ENCODE measurements at regions not wholly inside any gene's neighbourhood (a gene's known extent, or its start where the extent isn't known, plus 50 kb on each side); places are given as distances from the start of the nearest gene placed in this dataset.

DNA sequence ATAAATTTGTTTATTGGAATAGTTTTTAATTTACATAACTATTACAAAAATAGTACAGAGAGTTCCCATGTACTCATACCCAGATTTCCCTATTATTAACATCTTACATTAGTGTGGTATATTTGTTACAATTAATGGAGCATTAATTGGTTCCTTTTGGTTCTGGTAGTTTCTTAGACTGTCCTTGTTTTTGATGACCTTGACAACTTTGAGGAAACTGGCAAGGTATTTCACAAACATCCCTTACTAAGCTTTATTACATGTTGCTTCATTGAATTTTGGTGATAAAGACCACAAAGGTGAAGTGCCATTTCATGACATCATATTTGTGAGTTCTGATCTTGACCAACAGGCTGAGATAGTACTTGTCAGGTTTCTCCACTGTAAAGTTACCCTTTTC, 379.0 kb upstream of the GCFC2 start:
- no peak for TF ChIP-seq EZH2 (IDR thresholded peaks at IDR 0.05; ENCODE audit: low read length, missing control alignments)
- TF ChIP-seq CTCF (conservative IDR thresholded peaks at IDR 0.05 in 1 of 2, IDR thresholded peaks at IDR 0.05 in 1 of 2; ENCODE audit: low read depth in 1 of 2, low read length in 2 of 2), result no peak
